IMR-90 (cell line): ENCODE measurements at regions not wholly inside any gene's neighbourhood (a gene's known extent, or its start where the extent isn't known, plus 50 kb on each side); places are given as distances from the start of the nearest gene placed in this dataset.

Experiments used
- ATAC-seq: fragments of 200-7000 bp; cut with Tn5 transposase; 2 replicates; pipeline ENCODE4 v1.9.1; 2020; ENCODE audit warnings: low read depth, mild to moderate bottlenecking, moderate library complexity
- BruUV-seq: library from RNA; stranded (reverse); fragments of 400-500 nt; replicated peaks from 2 replicates; lab custom pipeline; 2021; lab: Mats Ljungman, UMichigan
- CTCF ChIA-PET: fragments of 300-600 bp; formaldehyde crosslinking; extraction: SDS; loops from one replicate; lab custom pipeline; 2021; ENCODE audit warnings: antibody characterized with exemption; lab: Yijun Ruan, JAX
- POLR2A ChIA-PET: fragments of 300-600 bp; sonication (Branson Sonifier 250); formaldehyde crosslinking; loops from one replicate; lab custom pipeline; 2022; ENCODE audit warnings: antibody characterized with exemption; ENCODE audit not compliant: unreplicated experiment; lab: Charles Lee
- DNase-seq: peaks from one replicate; pipeline ENCODE4 v3.0.0; 2013
- H2AFZ ChIP-seq: replicated peaks from 2 replicates; pipeline ENCODE3; 2013; ENCODE audit warnings: low read length, mild to moderate bottlenecking; ENCODE audit not compliant: poor library complexity
- H2AK5ac ChIP-seq: 2 replicates; pipeline ENCODE4 v1.6.1; 2013; ENCODE audit warnings: low read depth, low read length, inconsistent platforms
- H2AK9ac ChIP-seq: replicated peaks from 2 replicates; pipeline ENCODE3; 2013; ENCODE audit warnings: mild to moderate bottlenecking, low read depth, low read length, moderate library complexity; ENCODE audit not compliant: poor library complexity
- H2BK120ac ChIP-seq: 2 replicates; pipeline ENCODE4 v1.6.1; 2013; ENCODE audit warnings: low read depth, low read length, inconsistent platforms
- H2BK15ac ChIP-seq: 3 replicates; pipeline ENCODE4 v1.6.1; 2013; ENCODE audit warnings: low read depth, low read length, inconsistent platforms
- H2BK20ac ChIP-seq: 2 replicates; pipeline ENCODE4 v1.6.1; 2013; ENCODE audit warnings: low read depth, mild to moderate bottlenecking, inconsistent platforms, low read length, moderate library complexity
- H2BK5ac ChIP-seq: 2 replicates; pipeline ENCODE4 v1.6.1; 2013; ENCODE audit warnings: mild to moderate bottlenecking, low read depth, low read length, inconsistent platforms; ENCODE audit not compliant: poor library complexity, severe bottlenecking
- H3K14ac ChIP-seq: replicated peaks from 2 replicates; pipeline ENCODE4 v1.6.1; 2013; ENCODE audit warnings: low read depth, low read length, inconsistent platforms
- H3K18ac ChIP-seq: 2 replicates; pipeline ENCODE4 v1.6.1; 2013; ENCODE audit warnings: low read depth, low read length, control low read depth
- H3K23ac ChIP-seq: 2 replicates; pipeline ENCODE4 v1.6.1; 2013; ENCODE audit warnings: low read depth, low read length, inconsistent platforms
- H3K27ac ChIP-seq: 2 replicates; pipeline ENCODE4 v1.5.1; 2013; ENCODE audit warnings: mild to moderate bottlenecking, control low read depth, low read length; ENCODE audit not compliant: insufficient read depth
- H3K27me3 ChIP-seq: 2 replicates; pipeline ENCODE4 v1.6.1; 2013; ENCODE audit warnings: low read length; ENCODE audit not compliant: control insufficient read depth, insufficient read depth
- H3K36me3 ChIP-seq: 2 replicates; pipeline ENCODE4 v1.6.1; 2013; ENCODE audit warnings: low read length, mixed read lengths; ENCODE audit not compliant: control insufficient read depth, insufficient read depth
- H3K4ac ChIP-seq: 2 replicates; pipeline ENCODE4 v1.6.1; 2013; ENCODE audit warnings: low read depth, low read length, inconsistent platforms
- H3K4me1 ChIP-seq: 2 replicates; pipeline ENCODE4 v1.6.1; 2013; ENCODE audit warnings: low read length, mixed read lengths; ENCODE audit not compliant: control insufficient read depth, insufficient read depth
- H3K4me2 ChIP-seq: 2 replicates; pipeline ENCODE4 v1.6.1; 2013; ENCODE audit warnings: low read depth, mild to moderate bottlenecking, control low read depth, low read length, moderate library complexity
- H3K4me3 ChIP-seq: 2 replicates; pipeline ENCODE4 v1.5.1; 2013; ENCODE audit warnings: low read depth, mild to moderate bottlenecking, control low read depth, low read length, moderate library complexity; ENCODE audit not compliant: insufficient read depth
- H3K56ac ChIP-seq: 2 replicates; pipeline ENCODE4 v1.6.1; 2013; ENCODE audit warnings: low read length, inconsistent platforms; ENCODE audit not compliant: insufficient read depth; ENCODE audit errors: extremely low read depth
- H3K79me1 ChIP-seq, 2 experiments: 2 replicates each; pipeline ENCODE4 v1.6.1; 2013; ENCODE audit warnings: low read length in 2 of 2, inconsistent platforms in 1 of 2, low read depth in 1 of 2
- H3K9ac ChIP-seq: 2 replicates; pipeline ENCODE4 v1.6.1; 2013; ENCODE audit warnings: low read depth, low read length, control low read depth
- H3K9me1 ChIP-seq: 2 replicates; pipeline ENCODE4 v1.6.1; 2013; ENCODE audit warnings: low read length, inconsistent platforms; ENCODE audit not compliant: insufficient read depth
- H3K9me3 ChIP-seq: 2 replicates; pipeline ENCODE4 v1.6.1; 2013; ENCODE audit warnings: low read length; ENCODE audit not compliant: control insufficient read depth, insufficient read depth
- H4K20me1 ChIP-seq: 2 replicates; pipeline ENCODE4 v1.6.1; 2013; ENCODE audit warnings: low read length, inconsistent platforms; ENCODE audit not compliant: insufficient read depth
- H4K5ac ChIP-seq: 2 replicates; pipeline ENCODE4 v1.6.1; 2013; ENCODE audit warnings: mild to moderate bottlenecking, low read depth, low read length, control low read depth
- H4K8ac ChIP-seq, 2 experiments: 2 replicates each; pipeline ENCODE4 v1.6.1; 2013; ENCODE audit warnings: low read depth in 2 of 2, low read length in 2 of 2, control low read depth in 1 of 2, inconsistent platforms in 1 of 2
- H4K91ac ChIP-seq: 2 replicates; pipeline ENCODE4 v1.6.1; 2013; ENCODE audit warnings: low read depth, low read length, inconsistent platforms; ENCODE audit not compliant: insufficient read depth
- BHLHE40 ChIP-seq: fragments of 150-350 bp; IDR thresholded peaks from 2 replicates; pipeline ENCODE4 v1.6.1; 2016; ENCODE audit warnings: mild to moderate bottlenecking, low read depth, low read length
- CEBPB ChIP-seq: IDR thresholded peaks from 2 replicates; pipeline ENCODE4 v1.6.1; 2012; ENCODE audit warnings: low read depth, low read length, improper control_type of control experiment
- CHD1 ChIP-seq: IDR thresholded peaks from 2 replicates; pipeline ENCODE4 v1.6.1; 2012; ENCODE audit warnings: low read depth, low read length, improper control_type of control experiment
- FOS ChIP-seq: fragments of 150-350 bp; IDR thresholded peaks from 2 replicates; pipeline ENCODE4 v1.6.1; 2016; ENCODE audit warnings: low read depth, low read length
- MAFK ChIP-seq: IDR thresholded peaks from 2 replicates; pipeline ENCODE4 v1.6.1; 2012; ENCODE audit warnings: low read depth, low read length, improper control_type of control experiment
- MAZ ChIP-seq: IDR thresholded peaks from 2 replicates; pipeline ENCODE4 v1.6.1; 2012; ENCODE audit warnings: low read depth, mild to moderate bottlenecking, low read length, improper control_type of control experiment, moderate library complexity, borderline replicate concordance
- MXI1 ChIP-seq: IDR thresholded peaks from 2 replicates; pipeline ENCODE4 v1.6.1; 2012; ENCODE audit warnings: low read depth, mild to moderate bottlenecking, low read length, moderate library complexity, borderline replicate concordance
- NFE2L2 ChIP-seq: fragments of 150-350 bp; IDR thresholded peaks from 2 replicates; pipeline ENCODE4 v1.6.1; 2016; ENCODE audit warnings: low read depth, mild to moderate bottlenecking, low read length
- POLR2A ChIP-seq: IDR thresholded peaks from 2 replicates; pipeline ENCODE4 v1.6.1; 2012; ENCODE audit warnings: mild to moderate bottlenecking, low read depth, low read length
- RAD21 ChIP-seq: IDR thresholded peaks from 2 replicates; pipeline ENCODE4 v1.6.1; 2012; ENCODE audit warnings: low read length, improper control_type of control experiment
- RCOR1 ChIP-seq: IDR thresholded peaks from 2 replicates; pipeline ENCODE4 v1.6.1; 2012; ENCODE audit warnings: mild to moderate bottlenecking, low read length, improper control_type of control experiment; ENCODE audit not compliant: insufficient replicate concordance
- RFX5 ChIP-seq: IDR thresholded peaks from 2 replicates; pipeline ENCODE4 v1.8.0; 2012; ENCODE audit warnings: low read depth, mild to moderate bottlenecking, low read length, moderate library complexity
- SMC3 ChIP-seq: fragments of 150-350 bp; IDR thresholded peaks from 2 replicates; pipeline ENCODE4 v1.6.1; 2016; ENCODE audit warnings: low read depth, mild to moderate bottlenecking, antibody characterized with exemption, low read length, moderate library complexity
- WGBS, 2 experiments: methylation state at CpG; one replicate each; pipeline versions ENCODE4 v1.1.5 to v1.1.7; 2013; ENCODE audit warnings: missing lambda C conversion rate in 2 of 2; ENCODE audit not compliant: insufficient read length in 1 of 2; ENCODE audit errors: extremely low coverage in 2 of 2; 5-methylcytosine and 5-hydroxymethylcytosine counted together
- dilution Hi-C: fragments of 300-500 bp; cut with HindIII; formaldehyde crosslinking; loops from one replicate; pipeline ENCODE4 v1.14.3; 2018; ENCODE audit warnings: low sequenced_read_pairs; ENCODE audit not compliant: unreplicated experiment
- in situ Hi-C: fragments of 300-500 bp; cut with MboI; formaldehyde crosslinking; loops from 3 replicates; pipeline ENCODE4 v1.14.3; 2019; ENCODE audit warnings: low sequenced_read_pairs, inconsistent platforms, mixed read lengths
- intact Hi-C: fragments of 100-400 bp; cut with micrococcal nuclease; formaldehyde crosslinking; loops from 2 replicates; pipeline ENCODE4 v1.10.0; 2022
- TF ChIP-seq, protein P1 (sequence below): conservative IDR thresholded peaks from 2 replicates; pipeline ENCODE4 v1.5.1; 2012; ENCODE audit warnings: mild to moderate bottlenecking, low read depth, low read length, improper control_type of control experiment
- TF ChIP-seq, protein P2 (sequence below): fragments of 150-350 bp; IDR thresholded peaks from 2 replicates; pipeline ENCODE4 v1.6.1; 2017; ENCODE audit warnings: mild to moderate bottlenecking, antibody characterized with exemption, low read length, low read depth
- TF ChIP-seq, protein P3 (sequence below): fragments of 150-350 bp; IDR thresholded peaks from 2 replicates; pipeline ENCODE4 v1.6.1; 2016; ENCODE audit warnings: low read depth, mild to moderate bottlenecking, low read length, moderate library complexity, borderline replicate concordance

DNA sequence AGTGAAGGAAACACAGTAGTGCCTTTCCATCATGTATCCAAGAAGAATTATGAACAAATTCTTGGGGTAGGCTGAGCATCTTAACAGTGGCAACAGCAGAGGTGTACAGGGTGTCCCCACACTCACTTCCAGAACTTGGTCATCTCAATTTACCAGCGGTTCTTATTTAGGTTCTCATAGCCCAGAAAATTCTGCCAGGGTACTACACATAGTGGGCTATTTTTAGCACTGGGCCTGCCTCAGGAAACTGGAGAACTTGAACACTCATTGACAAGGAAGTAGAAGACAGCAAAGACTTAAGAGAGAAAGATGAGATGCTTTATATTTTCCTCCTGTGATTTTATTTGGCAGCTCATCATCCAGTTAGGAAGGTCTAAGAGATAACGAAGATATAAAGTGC lies 71.8 kb upstream of the PHIP start:
- Histone ChIP-seq H2BK120ac (no peak overlapping the region), H2BK15ac (no peak overlapping the region), H4K5ac (no peak overlapping the region), H3K4ac (no peak overlapping the region), H2AK9ac (no peak overlapping the region), H2AFZ (no peak overlapping the region), H2AK5ac (no peak overlapping the region), H3K9me3 (no peaks in the 10 kb centered on the region), H3K56ac (no peak overlapping the region), H3K4me3 (no peak overlapping the region), H4K20me1 (no peaks in the 10 kb centered on the region), H3K14ac (no peak overlapping the region), H3K27me3 (no peaks in the 10 kb centered on the region), H3K36me3 (no peaks in the 10 kb centered on the region), H3K4me2 (no peak overlapping the region), H2BK20ac (no peak overlapping the region), H3K9ac (no peak overlapping the region), H3K4me1 (no peaks in the 10 kb centered on the region), H2BK5ac (no peak overlapping the region), H4K8ac (no peak overlapping the region), H4K91ac (no peak overlapping the region), H3K79me1 (no peaks in the 10 kb centered on the region), H3K18ac (no peak overlapping the region), H3K9me1 (no peaks in the 10 kb centered on the region), H3K23ac (no peak overlapping the region), H3K27ac (no peak overlapping the region)
- TF ChIP-seq BHLHE40 (no peak), CEBPB (no peak), RAD21 (no peak), NFE2L2 (no peak), RFX5 (no peak), SMC3 (no peak), POLR2A (no peak), MXI1 (no peak), CHD1 (no peak), MAFK (no peak), FOS (no peak), RCOR1 (no peak), MAZ (no peak)
- TF ChIP-seq, protein P1, sequence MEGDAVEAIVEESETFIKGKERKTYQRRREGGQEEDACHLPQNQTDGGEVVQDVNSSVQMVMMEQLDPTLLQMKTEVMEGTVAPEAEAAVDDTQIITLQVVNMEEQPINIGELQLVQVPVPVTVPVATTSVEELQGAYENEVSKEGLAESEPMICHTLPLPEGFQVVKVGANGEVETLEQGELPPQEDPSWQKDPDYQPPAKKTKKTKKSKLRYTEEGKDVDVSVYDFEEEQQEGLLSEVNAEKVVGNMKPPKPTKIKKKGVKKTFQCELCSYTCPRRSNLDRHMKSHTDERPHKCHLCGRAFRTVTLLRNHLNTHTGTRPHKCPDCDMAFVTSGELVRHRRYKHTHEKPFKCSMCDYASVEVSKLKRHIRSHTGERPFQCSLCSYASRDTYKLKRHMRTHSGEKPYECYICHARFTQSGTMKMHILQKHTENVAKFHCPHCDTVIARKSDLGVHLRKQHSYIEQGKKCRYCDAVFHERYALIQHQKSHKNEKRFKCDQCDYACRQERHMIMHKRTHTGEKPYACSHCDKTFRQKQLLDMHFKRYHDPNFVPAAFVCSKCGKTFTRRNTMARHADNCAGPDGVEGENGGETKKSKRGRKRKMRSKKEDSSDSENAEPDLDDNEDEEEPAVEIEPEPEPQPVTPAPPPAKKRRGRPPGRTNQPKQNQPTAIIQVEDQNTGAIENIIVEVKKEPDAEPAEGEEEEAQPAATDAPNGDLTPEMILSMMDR: no peak
- TF ChIP-seq, protein P2, sequence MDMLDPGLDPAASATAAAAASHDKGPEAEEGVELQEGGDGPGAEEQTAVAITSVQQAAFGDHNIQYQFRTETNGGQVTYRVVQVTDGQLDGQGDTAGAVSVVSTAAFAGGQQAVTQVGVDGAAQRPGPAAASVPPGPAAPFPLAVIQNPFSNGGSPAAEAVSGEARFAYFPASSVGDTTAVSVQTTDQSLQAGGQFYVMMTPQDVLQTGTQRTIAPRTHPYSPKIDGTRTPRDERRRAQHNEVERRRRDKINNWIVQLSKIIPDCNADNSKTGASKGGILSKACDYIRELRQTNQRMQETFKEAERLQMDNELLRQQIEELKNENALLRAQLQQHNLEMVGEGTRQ: no peak
- TF ChIP-seq, protein P3, sequence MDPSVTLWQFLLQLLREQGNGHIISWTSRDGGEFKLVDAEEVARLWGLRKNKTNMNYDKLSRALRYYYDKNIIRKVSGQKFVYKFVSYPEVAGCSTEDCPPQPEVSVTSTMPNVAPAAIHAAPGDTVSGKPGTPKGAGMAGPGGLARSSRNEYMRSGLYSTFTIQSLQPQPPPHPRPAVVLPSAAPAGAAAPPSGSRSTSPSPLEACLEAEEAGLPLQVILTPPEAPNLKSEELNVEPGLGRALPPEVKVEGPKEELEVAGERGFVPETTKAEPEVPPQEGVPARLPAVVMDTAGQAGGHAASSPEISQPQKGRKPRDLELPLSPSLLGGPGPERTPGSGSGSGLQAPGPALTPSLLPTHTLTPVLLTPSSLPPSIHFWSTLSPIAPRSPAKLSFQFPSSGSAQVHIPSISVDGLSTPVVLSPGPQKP: no peak
- ChIA-PET POLR2A (no interaction called here), CTCF (no interaction called here)
- in situ Hi-C loops (no loop called here), intact Hi-C loops (no loop called here), dilution Hi-C loops (no loop called here)
- ATAC-seq (no peak), DNase-seq (no peak)
- no TSS peak for BruUV-seq
- no CpG with 5 or more reads among the region's 2 CpGs for WGBS, 2 experiments
